Neural progenitor cell (in vitro differentiated cells): ENCODE measurements at regions not wholly inside any gene's neighbourhood (a gene's known extent, or its start where the extent isn't known, plus 50 kb on each side); places are given as distances from the start of the nearest gene placed in this dataset.

ENCODE experiments used
- EZH2 ChIP-seq: fragments of 200-600 bp; sonication (generic); IDR thresholded peaks from 2 replicates; pipeline ENCODE4 v1.6.1; 2017; ENCODE audit warnings: antibody characterized with exemption, mild to moderate bottlenecking, moderate library complexity
- TF ChIP-seq, protein P1 (sequence below): fragments of 200-600 bp; sonication (generic); IDR thresholded peaks from 2 replicates; pipeline ENCODE4 v1.5.1; 2017; ENCODE audit warnings: antibody characterized with exemption, mild to moderate bottlenecking

DNA sequence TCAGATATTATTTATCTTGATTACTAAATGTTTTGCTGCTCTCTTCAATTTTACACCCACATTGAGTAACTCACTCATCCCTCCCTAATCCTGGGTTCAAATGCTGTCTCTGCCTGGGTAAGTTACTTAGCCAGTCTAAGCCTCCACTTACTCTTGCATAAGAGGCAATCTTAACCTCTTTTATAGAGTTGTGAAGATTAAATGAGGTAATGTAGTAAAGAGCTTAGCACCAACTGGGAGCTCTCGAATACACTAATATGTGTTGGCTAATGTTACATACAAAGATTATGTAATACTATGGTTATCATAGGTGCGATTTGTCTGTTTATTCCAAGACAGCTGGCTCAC is 134.4 kb upstream of the STMND1 start:
- TF ChIP-seq, protein P1, sequence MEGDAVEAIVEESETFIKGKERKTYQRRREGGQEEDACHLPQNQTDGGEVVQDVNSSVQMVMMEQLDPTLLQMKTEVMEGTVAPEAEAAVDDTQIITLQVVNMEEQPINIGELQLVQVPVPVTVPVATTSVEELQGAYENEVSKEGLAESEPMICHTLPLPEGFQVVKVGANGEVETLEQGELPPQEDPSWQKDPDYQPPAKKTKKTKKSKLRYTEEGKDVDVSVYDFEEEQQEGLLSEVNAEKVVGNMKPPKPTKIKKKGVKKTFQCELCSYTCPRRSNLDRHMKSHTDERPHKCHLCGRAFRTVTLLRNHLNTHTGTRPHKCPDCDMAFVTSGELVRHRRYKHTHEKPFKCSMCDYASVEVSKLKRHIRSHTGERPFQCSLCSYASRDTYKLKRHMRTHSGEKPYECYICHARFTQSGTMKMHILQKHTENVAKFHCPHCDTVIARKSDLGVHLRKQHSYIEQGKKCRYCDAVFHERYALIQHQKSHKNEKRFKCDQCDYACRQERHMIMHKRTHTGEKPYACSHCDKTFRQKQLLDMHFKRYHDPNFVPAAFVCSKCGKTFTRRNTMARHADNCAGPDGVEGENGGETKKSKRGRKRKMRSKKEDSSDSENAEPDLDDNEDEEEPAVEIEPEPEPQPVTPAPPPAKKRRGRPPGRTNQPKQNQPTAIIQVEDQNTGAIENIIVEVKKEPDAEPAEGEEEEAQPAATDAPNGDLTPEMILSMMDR: no peak
- TF ChIP-seq EZH2: no peak
